Activated B cell treated with CpG ODN at 0.5 μM for 24 hours (primary cell): ENCODE measurements at regions not wholly inside any gene's neighbourhood (a gene's known extent, or its start where the extent isn't known, plus 50 kb on each side); places are given as distances from the start of the nearest gene placed in this dataset.

Experiments used
- ATAC-seq: fragments of 200-7000 bp; cut with Tn5 transposase; one replicate; pipeline ENCODE4 v1.10.0; 2021; ENCODE audit warnings: low read depth, mild to moderate bottlenecking, moderate library complexity
- CTCF ChIA-PET: fragments of 350-600 bp; sonication (Branson Sonifier 250); formaldehyde crosslinking; loops from one replicate; lab custom pipeline; 2021; ENCODE audit warnings: antibody characterized with exemption; lab: Charles Lee
- POLR2A ChIA-PET: fragments of 350-600 bp; sonication (Branson Sonifier 250); formaldehyde crosslinking; loops from one replicate; lab custom pipeline; 2021; ENCODE audit warnings: antibody characterized with exemption; lab: Charles Lee
- DNase-seq: peaks from one replicate; pipeline ENCODE4 v3.0.0; 2022
- H3K27ac Mint-ChIP-seq: one replicate; pipeline ENCODE4 v1.8.0; 2020; ENCODE audit warnings: mixed read lengths
- H3K27me3 Mint-ChIP-seq: one replicate; pipeline ENCODE4 v1.8.0; 2021; ENCODE audit warnings: mixed read lengths
- H3K36me3 Mint-ChIP-seq: one replicate; pipeline ENCODE4 v1.8.0; 2021; ENCODE audit warnings: low read depth, mixed read lengths
- H3K4me1 Mint-ChIP-seq: one replicate; pipeline ENCODE4 v1.8.0; 2021; ENCODE audit warnings: mixed read lengths
- H3K4me3 Mint-ChIP-seq: one replicate; pipeline ENCODE4 v1.8.0; 2020; ENCODE audit warnings: mild to moderate bottlenecking, mixed read lengths
- H3K9me3 Mint-ChIP-seq: one replicate; pipeline ENCODE4 v1.8.0; 2020; ENCODE audit warnings: mixed read lengths
- CTCF ChIP-seq: fragments of 200-600 bp; IDR thresholded peaks from one replicate; pipeline ENCODE4 v1.8.0; 2022; ENCODE audit warnings: antibody characterized with exemption, mild to moderate bottlenecking
- intact Hi-C: fragments of 100-400 bp; cut with micrococcal nuclease; formaldehyde crosslinking; loops from one replicate; pipeline ENCODE4 v1.15.1; 2024

DNA sequence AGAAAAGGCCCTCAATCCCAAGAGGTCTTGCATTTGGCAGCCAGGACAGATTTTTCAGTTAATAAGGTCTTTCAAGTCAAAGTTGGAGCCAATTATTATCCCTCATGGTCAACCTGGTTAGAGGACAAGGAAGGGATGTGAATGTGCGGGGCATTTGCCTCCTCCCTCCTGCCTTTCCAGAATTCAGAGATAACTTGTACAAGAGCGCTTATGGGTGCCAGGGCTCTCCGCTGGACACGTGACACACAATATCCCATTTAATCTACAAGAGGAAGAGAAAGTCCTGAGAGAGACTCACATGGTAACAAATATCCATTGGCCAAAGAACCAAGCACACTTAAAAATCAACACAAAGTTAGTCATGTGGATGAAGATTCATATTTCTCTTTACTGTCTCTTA is 78.5 kb upstream of the ST8SIA2 start:
- intact Hi-C loops = no loop called here
- CTCF ChIA-PET = no interaction called here
- H3K4me1 Mint-ChIP-seq = no peaks in the 10 kb centered on the region
- H3K9me3 Mint-ChIP-seq = peaks cover 10% of the 10 kb centered on the region
- TF ChIP-seq CTCF = no peak
- H3K4me3 Mint-ChIP-seq = no peak overlapping the region
- DNase-seq = no peak
- POLR2A ChIA-PET = no interaction called here
- no peaks in the 10 kb centered on the region for H3K36me3 Mint-ChIP-seq
- H3K27ac Mint-ChIP-seq = no peak overlapping the region
- no peaks in the 10 kb centered on the region for H3K27me3 Mint-ChIP-seq
- ATAC-seq = no peak

DNA sequence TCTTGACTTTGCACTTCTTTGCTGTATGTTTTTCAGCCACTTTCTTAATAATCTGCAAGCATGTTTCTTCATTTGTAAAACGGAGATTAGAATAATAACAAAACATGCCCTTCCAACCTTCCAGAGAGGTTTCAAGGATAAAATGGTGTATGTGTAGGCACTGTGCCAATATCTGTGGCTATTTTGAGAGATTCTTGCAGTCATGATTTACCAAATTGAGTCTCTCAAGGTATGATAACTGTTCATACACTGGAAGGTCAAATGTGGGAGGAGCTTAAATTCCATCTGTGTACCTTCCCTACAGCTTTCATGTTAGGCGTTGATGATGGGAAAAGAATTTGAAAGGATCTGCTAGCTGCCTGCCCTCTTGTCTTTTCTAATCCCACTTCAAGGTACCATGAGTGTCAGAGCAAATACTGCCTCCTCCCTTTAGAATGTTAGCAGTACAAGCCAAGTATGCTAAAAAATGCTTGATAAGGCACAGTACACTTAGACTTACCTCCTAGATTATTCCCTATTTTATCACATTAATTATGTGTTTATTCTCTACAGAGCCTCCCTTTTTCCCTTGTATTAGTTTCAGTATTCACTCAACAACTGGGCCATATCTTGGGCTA is 78.0 kb upstream of the ST8SIA2 start:
- ChIA-PET CTCF (no interaction called here), POLR2A (no interaction called here)
- H3K27ac Mint-ChIP-seq = no peak overlapping the region
- H3K9me3 Mint-ChIP-seq = peaks cover 10% of the 10 kb centered on the region
- no peaks in the 10 kb centered on the region for H3K4me1 Mint-ChIP-seq
- H3K4me3 Mint-ChIP-seq = no peak overlapping the region
- no peak for TF ChIP-seq CTCF
- no peaks in the 10 kb centered on the region for H3K27me3 Mint-ChIP-seq
- H3K36me3 Mint-ChIP-seq = no peaks in the 10 kb centered on the region
- intact Hi-C loops = no loop called here
- ATAC-seq = no peak
- no peak for DNase-seq

GRCh38 chr15:92316586-92317295 is 76.9 kb upstream of the ST8SIA2 start:
- H3K9me3 Mint-ChIP-seq = peaks cover 5% of the 10 kb centered on the region
- TF ChIP-seq CTCF = no peak
- no peaks in the 10 kb centered on the region for H3K4me1 Mint-ChIP-seq
- H3K4me3 Mint-ChIP-seq = no peak overlapping the region
- no peak overlapping the region for H3K27ac Mint-ChIP-seq
- intact Hi-C loops = no loop called here
- POLR2A ChIA-PET = no interaction called here
- ATAC-seq (no peak), DNase-seq (no peak)
- H3K36me3 Mint-ChIP-seq = no peaks in the 10 kb centered on the region
- CTCF ChIA-PET = no interaction called here
- no peaks in the 10 kb centered on the region for H3K27me3 Mint-ChIP-seq

GRCh38 chr15:92320012-92320699 is 73.5 kb upstream of the ST8SIA2 start:
- Mint-ChIP-seq H3K9me3 (no peaks in the 10 kb centered on the region), H3K27ac (no peak overlapping the region), H3K27me3 (no peaks in the 10 kb centered on the region), H3K36me3 (no peaks in the 10 kb centered on the region), H3K4me3 (no peak overlapping the region), H3K4me1 (no peaks in the 10 kb centered on the region)
- DNase-seq (no peak), ATAC-seq (no peak)
- ChIA-PET CTCF (no interaction called here), POLR2A (no interaction called here)
- intact Hi-C loops = loop anchor here (10.0 kb wide), 1 partner anchor 55 kb away; no protein-coding TSS in a partner anchor
- TF ChIP-seq CTCF = no peak
